ENCODE measurements at regions not wholly inside any gene's neighbourhood (a gene's known extent, or its start where the extent isn't known, plus 50 kb on each side); places are given as distances from the start of the nearest gene placed in this dataset.
"Not testable (repeated sequence)": the region's sequence is repeated elsewhere in the genome, so short reads cannot be mapped to it uniquely, and the experiment has no call there.

- DNase-seq (ENCODE audit: low spot score), result no peak
Measured at GRCh38 chr13:111006506-111007031, 91.7 kb upstream of the ANKRD10 start.

- no peak for DNase-seq (ENCODE audit: low spot score)
Measured at GRCh38 chr13:111005808-111006505, 91.1 kb upstream of the ANKRD10 start.

- no peak for DNase-seq (ENCODE audit: low spot score)
Measured at GRCh38 chr13:111005364-111005763, 90.5 kb upstream of the ANKRD10 start.

- no peak for DNase-seq (ENCODE audit: low spot score)
Measured at GRCh38 chr13:111004444-111004843, 89.6 kb upstream of the ANKRD10 start.

GRCh38 chr13:111001636-111002035 lies 86.8 kb upstream of the ANKRD10 start:
- DNase-seq (ENCODE audit: low spot score), result no peak

GRCh38 chr13:110993788-110994187 lies 78.9 kb upstream of the ANKRD10 start:
- DNase-seq (ENCODE audit: low spot score), result no peak

- DNase-seq (ENCODE audit: low spot score), result no peak
Measured at GRCh38 chr13:110991991-110992508, 77.2 kb upstream of the ANKRD10 start.

- no peak for DNase-seq (ENCODE audit: low spot score)
Measured at GRCh38 chr13:110989331-110989730, 74.5 kb upstream of the ANKRD10 start.

- DNase-seq (ENCODE audit: low spot score), result no peak
Measured at GRCh38 chr13:110985541-110985940, 70.7 kb upstream of the ANKRD10 start.

- DNase-seq (ENCODE audit: low spot score), result no peak
Measured at GRCh38 chr13:110984798-110985197, 69.9 kb upstream of the ANKRD10 start.

GRCh38 chr13:110984381-110984780 lies 69.5 kb upstream of the ANKRD10 start:
- DNase-seq (ENCODE audit: low spot score), result no peak

GRCh38 chr13:110983241-110983640 lies 68.4 kb upstream of the ANKRD10 start:
- DNase-seq (ENCODE audit: low spot score), result no peak

- no peak for DNase-seq (ENCODE audit: low spot score)
Measured at GRCh38 chr13:110981379-110981778, 66.5 kb upstream of the ANKRD10 start.

- DNase-seq (ENCODE audit: low spot score), result no peak
Measured at GRCh38 chr13:110980921-110981320, 66.1 kb upstream of the ANKRD10 start.

- not testable (repeated sequence) for DNase-seq (ENCODE audit: low spot score)
Measured at GRCh38 chr13:110979149-110979548, 64.3 kb upstream of the ANKRD10 start.

- DNase-seq (ENCODE audit: low spot score), result no peak
Measured at GRCh38 chr13:110978390-110978789, 63.5 kb upstream of the ANKRD10 start.

- DNase-seq (ENCODE audit: low spot score), result no peak
Measured at GRCh38 chr13:110976785-110977184, 61.9 kb upstream of the ANKRD10 start.

- DNase-seq (ENCODE audit: low spot score), result no peak
Measured at GRCh38 chr13:110973007-110973700, 58.3 kb upstream of the ANKRD10 start.

GRCh38 chr13:110971486-110971885 lies 56.6 kb upstream of the ANKRD10 start:
- no peak for DNase-seq (ENCODE audit: low spot score)

- DNase-seq (ENCODE audit: low spot score), result not testable (repeated sequence)
Measured at GRCh38 chr13:110967156-110967855, 52.4 kb upstream of the ANKRD10 start.

- no peak for DNase-seq (ENCODE audit: low spot score)
Measured at GRCh38 chr13:110965755-110966134, 50.9 kb upstream of the ANKRD10 start.

Data from mesenteric fat pad (tissue), 1 donor.